Inferior parietal cortex (tissue), 1 donor: ENCODE measurements at regions not wholly inside any gene's neighbourhood (a gene's known extent, or its start where the extent isn't known, plus 50 kb on each side); places are given as distances from the start of the nearest gene placed in this dataset.

Source experiments
- DNase-seq: peaks from one replicate; pipeline ENCODE4 v3.0.0-alpha.2; 2016; ENCODE audit errors: extremely low spot score

- DNase-seq, result no peak
Observed at GRCh38 chr15:31243895-31244294, 82.7 kb upstream of the KLF13 start.

- DNase-seq, result no peak
Observed at GRCh38 chr15:31245135-31245689, 81.4 kb upstream of the KLF13 start.

GRCh38 chr15:31245756-31246155 is 80.9 kb upstream of the KLF13 start:
- no peak for DNase-seq

GRCh38 chr15:31247404-31247803 is 79.2 kb upstream of the KLF13 start:
- DNase-seq, result no peak

GRCh38 chr15:31248263-31248662 is 78.4 kb upstream of the KLF13 start:
- DNase-seq, result no peak

- DNase-seq, result no peak
Observed at GRCh38 chr15:31248951-31249350, 77.7 kb upstream of the KLF13 start.

GRCh38 chr15:31250033-31250432 is 76.6 kb upstream of the KLF13 start:
- DNase-seq, result no peak

- DNase-seq, result no peak
Observed at GRCh38 chr15:31251165-31251564, 75.5 kb upstream of the KLF13 start.

- no peak for DNase-seq
Observed at GRCh38 chr15:31252171-31252785, 74.4 kb upstream of the KLF13 start.

- no peak for DNase-seq
Observed at GRCh38 chr15:31254431-31255175, 72.0 kb upstream of the KLF13 start.

- DNase-seq, result no peak
Observed at GRCh38 chr15:31255176-31255510, 71.5 kb upstream of the KLF13 start.

- no peak for DNase-seq
Observed at GRCh38 chr15:31255732-31256377, 70.8 kb upstream of the KLF13 start.

GRCh38 chr15:31256378-31257265 is 70.0 kb upstream of the KLF13 start:
- DNase-seq, result no peak

- DNase-seq, result no peak
Observed at GRCh38 chr15:31257286-31257685, 69.3 kb upstream of the KLF13 start.

- no peak for DNase-seq
Observed at GRCh38 chr15:31258260-31258659, 68.4 kb upstream of the KLF13 start.

GRCh38 chr15:31259562-31260252 is 66.9 kb upstream of the KLF13 start:
- DNase-seq, result no peak

GRCh38 chr15:31260646-31261265 is 65.9 kb upstream of the KLF13 start:
- DNase-seq, result no peak

- DNase-seq, result no peak
Observed at GRCh38 chr15:31261266-31262142, 65.1 kb upstream of the KLF13 start.

- DNase-seq, result no peak
Observed at GRCh38 chr15:31262143-31262530, 64.5 kb upstream of the KLF13 start.
